Hindlimb muscle (tissue), 1 donor: ENCODE measurements at regions not wholly inside any gene's neighbourhood (a gene's known extent, or its start where the extent isn't known, plus 50 kb on each side); places are given as distances from the start of the nearest gene placed in this dataset.

ENCODE experiments used
- DNase-seq: peaks from one replicate; pipeline ENCODE4 v3.0.0-alpha.2; 2013

DNA sequence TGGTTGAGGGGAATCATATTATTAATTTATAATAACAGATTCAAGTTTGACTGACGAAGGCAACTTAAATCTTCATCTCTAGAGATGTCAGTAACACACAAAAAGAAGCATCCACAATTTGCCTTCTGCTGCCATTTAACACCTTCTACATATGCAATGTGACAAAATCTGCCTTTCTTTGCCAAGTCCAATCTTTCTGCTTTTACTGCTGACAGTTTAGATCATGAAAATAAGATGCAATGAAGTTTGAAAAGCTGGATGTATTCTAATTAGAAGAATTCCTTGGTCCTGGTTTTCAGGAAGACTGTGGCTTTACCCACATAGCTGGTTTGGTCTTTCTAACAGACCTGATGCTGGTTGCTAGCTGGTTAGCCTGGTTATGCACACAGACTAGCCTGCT lies 178.9 kb downstream of the ACER2 start:
- no peak for DNase-seq

GRCh38 chr9:19583890-19584289 lies 175.1 kb downstream of the ACER2 start:
- DNase-seq = no peak

GRCh38 chr9:19577411-19577810 lies 168.6 kb downstream of the ACER2 start:
- no peak for DNase-seq

GRCh38 chr9:19568946-19569345 lies 160.1 kb downstream of the ACER2 start:
- DNase-seq = no peak

GRCh38 chr9:19564396-19565061 lies 155.7 kb downstream of the ACER2 start:
- DNase-seq = no peak

- DNase-seq = no peak
Measured at GRCh38 chr9:19555214-19555613, 146.4 kb downstream of the ACER2 start.

GRCh38 chr9:19554529-19554928 lies 145.7 kb downstream of the ACER2 start:
- DNase-seq = no peak

GRCh38 chr9:19553441-19553840 lies 144.6 kb downstream of the ACER2 start:
- DNase-seq = no peak

GRCh38 chr9:19552282-19553105 lies 143.7 kb downstream of the ACER2 start:
- DNase-seq = no peak

DNA sequence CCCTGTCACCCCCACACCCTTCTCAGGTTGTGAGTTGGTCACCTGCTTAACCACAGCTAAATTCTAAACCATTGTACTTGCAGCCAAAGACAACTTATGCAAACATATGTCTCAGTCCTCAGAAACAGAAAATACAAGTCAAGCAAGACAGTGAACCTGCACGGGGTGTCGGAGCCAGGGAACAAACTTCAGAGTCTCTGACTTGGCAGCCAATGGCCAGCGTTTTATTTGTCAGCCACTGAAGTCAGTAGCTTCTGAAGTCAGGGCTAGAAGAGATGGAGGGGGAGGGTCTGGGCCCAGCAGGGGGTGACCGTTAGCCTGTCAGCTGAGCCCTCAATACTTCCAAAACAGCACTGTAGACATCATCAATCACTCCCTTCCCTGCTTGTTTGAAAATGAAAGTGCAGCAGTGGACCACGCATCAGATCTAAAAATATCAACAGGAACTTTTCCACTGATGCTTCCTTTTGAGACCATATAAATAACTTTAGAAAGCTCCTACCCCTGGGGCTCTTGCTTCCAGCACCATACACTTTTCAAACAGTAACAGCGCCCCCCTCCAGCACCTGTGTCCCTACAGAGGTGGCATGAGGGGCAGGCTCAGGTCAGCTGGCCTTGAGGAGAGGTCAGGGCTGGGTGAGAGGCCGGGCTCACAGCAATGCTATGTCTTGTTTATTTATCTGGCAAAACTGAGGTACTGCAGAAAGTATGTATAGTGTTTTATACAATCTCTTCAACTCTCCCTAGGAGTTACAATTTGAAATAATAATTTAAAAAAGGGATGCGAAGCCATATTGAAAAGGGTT lies 142.5 kb downstream of the ACER2 start:
- no peak for DNase-seq

GRCh38 chr9:19550009-19550408 lies 141.2 kb downstream of the ACER2 start:
- DNase-seq = no peak

DNA sequence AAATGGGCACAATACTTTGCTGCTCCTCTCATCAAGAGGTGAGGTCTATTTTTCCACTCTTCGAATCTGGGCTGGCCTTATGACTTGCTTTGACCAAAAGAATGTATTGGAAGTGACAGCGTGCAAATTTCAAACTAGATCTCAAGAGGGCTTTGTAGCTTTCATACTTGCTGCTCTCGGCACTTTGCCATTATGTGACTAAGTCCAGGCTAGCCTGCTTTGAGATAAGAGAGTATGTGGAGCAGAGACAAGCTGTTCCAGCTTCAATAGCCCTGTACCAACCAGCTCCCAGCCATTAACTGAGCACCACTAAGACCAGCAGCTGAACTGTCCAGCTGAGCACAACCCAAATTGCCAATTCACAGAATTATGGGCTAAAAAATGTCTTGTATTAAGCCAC lies 124.6 kb downstream of the ACER2 start:
- no peak for DNase-seq

GRCh38 chr9:19527663-19528062 lies 118.9 kb downstream of the ACER2 start:
- no peak for DNase-seq

DNA sequence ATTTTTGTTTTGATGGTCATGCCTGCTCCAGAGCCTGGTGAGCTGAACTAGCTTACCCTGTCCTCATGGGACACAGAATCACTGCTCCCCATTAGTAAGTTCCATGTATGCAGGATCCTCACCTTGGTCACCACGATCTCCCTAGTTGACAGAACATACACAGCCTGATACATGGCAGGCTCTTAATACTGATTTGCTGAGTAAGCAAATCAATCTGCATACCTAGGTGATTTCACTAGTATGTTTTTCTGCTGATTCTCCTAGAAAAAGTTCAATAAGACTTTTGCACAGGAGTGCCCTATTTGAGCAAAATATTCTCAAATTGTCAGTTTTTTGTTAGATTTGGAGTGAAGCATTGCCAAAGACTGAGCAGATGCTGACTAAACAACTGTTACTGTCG lies 113.7 kb downstream of the ACER2 start:
- no peak for DNase-seq

GRCh38 chr9:19521205-19521604 lies 112.4 kb downstream of the ACER2 start:
- no peak for DNase-seq

DNA sequence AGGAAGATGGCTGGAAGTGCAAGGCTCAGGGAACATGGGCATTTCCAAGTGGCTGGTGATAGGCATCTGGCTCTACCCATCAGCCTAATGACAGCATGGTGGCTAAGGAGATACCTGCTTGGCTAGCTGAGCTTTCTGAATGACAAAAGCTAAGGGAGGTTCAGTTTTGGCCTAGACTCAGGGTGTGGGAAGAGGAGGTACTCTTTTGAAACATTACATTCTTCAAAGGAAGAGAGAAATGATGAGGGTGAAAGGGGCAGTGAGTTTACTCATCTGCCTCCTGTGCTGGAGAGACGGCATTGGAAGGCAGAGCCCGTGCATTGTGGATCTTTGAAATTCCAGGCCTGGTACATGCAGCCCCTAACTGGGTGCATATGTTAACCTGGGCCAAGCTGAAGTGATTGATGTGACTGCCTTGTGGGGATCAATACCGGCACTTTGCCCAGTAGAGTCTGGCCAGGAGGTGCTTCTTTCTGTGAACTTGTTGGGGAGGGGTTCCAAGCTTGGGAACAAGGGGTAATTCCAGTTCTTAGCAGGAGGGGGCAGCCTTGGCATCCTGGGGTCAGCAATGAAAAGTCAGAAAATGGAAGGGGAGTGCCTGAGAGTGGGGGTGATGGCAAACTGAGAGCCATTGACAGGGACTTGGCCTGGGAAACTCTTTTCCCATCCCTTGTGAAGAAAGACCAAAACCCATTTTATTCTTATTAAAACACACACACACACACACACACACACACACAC lies 108.6 kb downstream of the ACER2 start:
- DNase-seq = no peak

- DNase-seq = no peak
Measured at GRCh38 chr9:19516348-19516747, 107.5 kb downstream of the ACER2 start.

- no peak for DNase-seq
Measured at GRCh38 chr9:19513671-19514275, 105.0 kb downstream of the ACER2 start.

DNA sequence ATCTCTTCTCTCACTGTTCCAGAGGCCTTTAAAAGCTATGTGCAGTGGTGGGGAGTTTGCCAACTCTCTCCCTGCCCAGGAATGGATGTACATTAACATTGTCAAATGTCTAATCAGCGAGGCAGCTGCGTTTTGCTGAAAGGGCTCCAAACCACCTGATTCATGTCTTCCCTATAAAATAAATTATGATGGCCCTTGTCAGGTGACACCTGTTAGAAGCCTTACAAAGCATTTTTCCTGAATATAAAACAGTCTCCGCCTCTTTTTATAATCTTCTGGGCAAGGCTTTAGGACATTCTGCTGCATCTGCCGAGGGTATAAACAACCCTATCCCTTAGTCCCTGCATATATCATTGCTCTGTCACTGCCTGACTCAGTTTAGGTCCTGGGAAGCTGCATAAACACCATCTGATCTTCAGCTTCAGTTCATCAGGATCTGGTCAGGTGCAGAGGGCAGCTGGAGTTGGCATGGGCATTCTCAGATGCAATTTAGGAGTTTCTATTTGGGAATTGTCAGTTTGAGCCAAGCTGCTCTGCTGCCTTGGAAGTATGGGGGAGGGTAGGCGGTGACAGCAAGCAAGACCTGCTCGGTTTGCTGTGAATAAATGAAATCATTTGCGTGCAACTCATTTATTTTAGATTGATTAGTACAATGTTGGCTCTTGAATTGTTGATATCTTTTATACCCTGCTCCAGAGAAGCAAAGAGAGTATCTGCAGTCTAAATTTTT lies 103.5 kb downstream of the ACER2 start:
- no peak for DNase-seq

GRCh38 chr9:19511694-19512093 lies 102.9 kb downstream of the ACER2 start:
- no peak for DNase-seq

DNA sequence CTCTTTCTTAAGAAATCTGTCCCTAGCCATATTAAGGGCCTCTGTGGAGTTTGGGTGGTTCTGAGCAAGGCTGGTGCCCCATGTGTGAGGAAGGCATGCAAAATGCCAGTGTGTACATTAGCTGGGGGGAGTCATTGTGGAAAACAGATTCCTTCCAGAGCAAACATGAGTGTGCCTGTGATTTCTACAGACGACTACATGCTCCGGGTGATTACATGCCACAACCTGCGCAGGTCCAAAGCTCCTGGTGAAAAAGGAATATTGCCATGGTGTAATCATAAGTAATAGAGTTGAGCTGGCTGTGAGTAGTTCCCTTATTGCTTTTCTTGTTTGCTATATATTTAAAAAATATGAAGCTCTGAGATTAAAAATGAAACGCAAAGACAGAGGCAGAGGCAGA lies 102.1 kb downstream of the ACER2 start:
- no peak for DNase-seq
